ENCODE measurements at regions not wholly inside any gene's neighbourhood (a gene's known extent, or its start where the extent isn't known, plus 50 kb on each side); places are given as distances from the start of the nearest gene placed in this dataset.

- Histone ChIP-seq H3K9me3 (no peaks in the 10 kb centered on the region), H3K36me3 (no peaks in the 10 kb centered on the region), H3K4me3 (replicated peaks in 1 of 3) (no peak overlapping the region), H3K4me1 (no peaks in the 10 kb centered on the region), H3K27ac (no peak overlapping the region), H3K27me3 (no peaks in the 10 kb centered on the region)
- DNase-seq: no peak
- WGBS, 2 donors: 70 to 98% methylated on average over 2 of the region's 2 CpGs
- intact Hi-C loops (cut with DNase I): no loop called here
- TF ChIP-seq CTCF (IDR thresholded peaks at IDR 0.05): no peak
- no peak for TF ChIP-seq POLR2A (IDR thresholded peaks at IDR 0.05)
Observed at GRCh38 chr6:72495441-72495840, 126.4 kb upstream of the KCNQ5 start.

- no peaks in the 10 kb centered on the region for H3K36me3 ChIP-seq
- no peak overlapping the region for H3K27ac ChIP-seq
- H3K4me1 ChIP-seq: no peaks in the 10 kb centered on the region
- intact Hi-C loops (cut with DNase I): no loop called here
- whole genome bisulfite sequencing, 2 donors: 58 to 62% methylated on average over 3 of the region's 3 CpGs
- H3K4me3 ChIP-seq (replicated peaks in 1 of 3): no peak overlapping the region
- DNase-seq: no peak
- no peaks in the 10 kb centered on the region for H3K27me3 ChIP-seq
- TF ChIP-seq POLR2A (IDR thresholded peaks at IDR 0.05): no peak
- no peak for TF ChIP-seq CTCF (IDR thresholded peaks at IDR 0.05)
- no peaks in the 10 kb centered on the region for H3K9me3 ChIP-seq
Observed at GRCh38 chr6:72497186-72497585, 124.7 kb upstream of the KCNQ5 start.

- 90 to 97% methylated on average over 3 of the region's 3 CpGs for WGBS, 2 donors
- TF ChIP-seq CTCF (IDR thresholded peaks at IDR 0.05) (no peak), POLR2A (IDR thresholded peaks at IDR 0.05) (no peak)
- Histone ChIP-seq H3K4me3 (replicated peaks in 1 of 3) (no peak overlapping the region), H3K9me3 (no peaks in the 10 kb centered on the region), H3K4me1 (no peaks in the 10 kb centered on the region), H3K27me3 (no peaks in the 10 kb centered on the region), H3K36me3 (no peaks in the 10 kb centered on the region), H3K27ac (no peak overlapping the region)
- DNase-seq: no peak
- intact Hi-C loops (cut with DNase I): no loop called here
Observed at GRCh38 chr6:72500669-72501068, 121.2 kb upstream of the KCNQ5 start.

GRCh38 chr6:72504406-72504805, 117.5 kb upstream of the KCNQ5 start:
- Histone ChIP-seq H3K4me3 (replicated peaks in 1 of 3) (no peak overlapping the region), H3K4me1 (no peaks in the 10 kb centered on the region), H3K36me3 (no peaks in the 10 kb centered on the region), H3K9me3 (no peaks in the 10 kb centered on the region), H3K27ac (no peak overlapping the region), H3K27me3 (no peaks in the 10 kb centered on the region)
- no peak for DNase-seq
- TF ChIP-seq POLR2A (IDR thresholded peaks at IDR 0.05): no peak
- no peak for TF ChIP-seq CTCF (IDR thresholded peaks at IDR 0.05)
- intact Hi-C loops (cut with DNase I): no loop called here
- WGBS, 2 donors: 67 to 78% methylated on average over 2 of the region's 2 CpGs

- Histone ChIP-seq H3K27me3 (no peaks in the 10 kb centered on the region), H3K9me3 (no peaks in the 10 kb centered on the region), H3K36me3 (no peaks in the 10 kb centered on the region), H3K27ac (no peak overlapping the region), H3K4me3 (replicated peaks in 1 of 3) (no peak overlapping the region), H3K4me1 (no peaks in the 10 kb centered on the region)
- 55 to 66% methylated on average over 2 of the region's 2 CpGs for WGBS, 2 donors
- intact Hi-C loops (cut with DNase I): no loop called here
- TF ChIP-seq CTCF (IDR thresholded peaks at IDR 0.05) (no peak), POLR2A (IDR thresholded peaks at IDR 0.05) (no peak)
- no peak for DNase-seq
Observed at GRCh38 chr6:72505446-72505845, 116.4 kb upstream of the KCNQ5 start.

Data from thyroid gland (tissue), 4 donors.